ENCODE measurements at regions not wholly inside any gene's neighbourhood (a gene's known extent, or its start where the extent isn't known, plus 50 kb on each side); places are given as distances from the start of the nearest gene placed in this dataset.

DNA sequence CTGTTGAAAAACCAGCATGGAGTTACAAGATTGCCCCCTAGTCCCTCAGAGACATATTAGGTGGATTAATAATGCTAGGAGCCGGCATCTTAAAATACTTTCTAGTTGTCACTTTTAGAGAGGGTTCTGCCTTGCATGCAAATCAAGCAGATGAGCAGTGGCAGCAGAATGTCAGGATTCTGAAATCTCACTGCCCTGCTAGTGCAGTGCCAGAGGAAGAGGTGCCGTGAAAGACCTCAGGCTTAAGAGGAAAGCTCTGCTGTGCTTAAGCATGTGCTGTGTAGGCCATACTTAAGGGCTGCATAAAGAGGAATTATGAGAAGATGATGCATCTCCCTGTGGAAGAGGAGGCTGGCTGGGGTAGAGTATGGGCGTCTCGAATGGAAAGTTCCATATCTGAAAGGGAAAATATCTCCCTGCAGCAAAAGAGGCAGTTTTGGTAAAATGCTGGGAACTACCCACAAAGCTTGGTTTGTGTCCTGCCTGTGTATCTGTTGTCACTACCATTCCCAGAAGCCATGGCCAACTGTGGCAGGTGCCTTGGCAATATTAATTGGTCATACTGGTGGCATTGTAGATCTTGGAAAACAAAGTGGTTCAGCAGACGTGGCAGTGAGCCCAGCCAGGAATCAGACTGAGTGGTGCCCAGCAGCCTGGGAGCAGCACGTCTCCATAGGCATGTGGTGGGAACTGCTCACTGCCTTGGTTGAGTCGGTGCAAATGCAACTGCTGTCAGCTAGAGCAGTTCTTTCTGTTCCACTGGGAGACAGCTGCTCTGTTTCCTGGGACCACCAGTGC, 131.9 kb downstream of the EVA1A start:
- Histone ChIP-seq H3K79me2 (no peaks in the 10 kb centered on the region), H3K36me3 (replicated peaks; ENCODE audit: insufficient read depth, low read depth) (no peaks in the 10 kb centered on the region), H3K9me2 (replicated peaks; ENCODE audit: insufficient read depth) (no peaks in the 10 kb centered on the region), H4K20me1 (ENCODE audit: insufficient read depth, poor library complexity, severe bottlenecking) (no peaks in the 10 kb centered on the region), H3K27ac (no peak overlapping the region), H3K4me2 (no peak overlapping the region), H3K27me3 (no peaks in the 10 kb centered on the region), H3K4me3 (no peak overlapping the region), H3K9me3 (ENCODE audit: low read depth) (no peaks in the 10 kb centered on the region), H3K4me1 (ENCODE audit: insufficient read depth) (no peaks in the 10 kb centered on the region), H2AFZ (no peak overlapping the region)
- TF ChIP-seq, protein P1, sequence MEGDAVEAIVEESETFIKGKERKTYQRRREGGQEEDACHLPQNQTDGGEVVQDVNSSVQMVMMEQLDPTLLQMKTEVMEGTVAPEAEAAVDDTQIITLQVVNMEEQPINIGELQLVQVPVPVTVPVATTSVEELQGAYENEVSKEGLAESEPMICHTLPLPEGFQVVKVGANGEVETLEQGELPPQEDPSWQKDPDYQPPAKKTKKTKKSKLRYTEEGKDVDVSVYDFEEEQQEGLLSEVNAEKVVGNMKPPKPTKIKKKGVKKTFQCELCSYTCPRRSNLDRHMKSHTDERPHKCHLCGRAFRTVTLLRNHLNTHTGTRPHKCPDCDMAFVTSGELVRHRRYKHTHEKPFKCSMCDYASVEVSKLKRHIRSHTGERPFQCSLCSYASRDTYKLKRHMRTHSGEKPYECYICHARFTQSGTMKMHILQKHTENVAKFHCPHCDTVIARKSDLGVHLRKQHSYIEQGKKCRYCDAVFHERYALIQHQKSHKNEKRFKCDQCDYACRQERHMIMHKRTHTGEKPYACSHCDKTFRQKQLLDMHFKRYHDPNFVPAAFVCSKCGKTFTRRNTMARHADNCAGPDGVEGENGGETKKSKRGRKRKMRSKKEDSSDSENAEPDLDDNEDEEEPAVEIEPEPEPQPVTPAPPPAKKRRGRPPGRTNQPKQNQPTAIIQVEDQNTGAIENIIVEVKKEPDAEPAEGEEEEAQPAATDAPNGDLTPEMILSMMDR (IDR thresholded peaks at IDR 0.05; ENCODE audit: poor library complexity): no peak
- TF ChIP-seq EZH2 (IDR thresholded peaks at IDR 0.05; ENCODE audit: borderline replicate concordance) (no peak), EZH2phosphoT487 (IDR thresholded peaks at IDR 0.05; ENCODE audit: low read depth, severe bottlenecking, unreplicated experiment) (no peak)
- 71% methylated on average over 7 of the region's 7 CpGs for WGBS (ENCODE audit: low lambda C conversion rate, missing lambda C conversion rate)
- DNase-seq (ENCODE audit: low spot score): no peak

DNA sequence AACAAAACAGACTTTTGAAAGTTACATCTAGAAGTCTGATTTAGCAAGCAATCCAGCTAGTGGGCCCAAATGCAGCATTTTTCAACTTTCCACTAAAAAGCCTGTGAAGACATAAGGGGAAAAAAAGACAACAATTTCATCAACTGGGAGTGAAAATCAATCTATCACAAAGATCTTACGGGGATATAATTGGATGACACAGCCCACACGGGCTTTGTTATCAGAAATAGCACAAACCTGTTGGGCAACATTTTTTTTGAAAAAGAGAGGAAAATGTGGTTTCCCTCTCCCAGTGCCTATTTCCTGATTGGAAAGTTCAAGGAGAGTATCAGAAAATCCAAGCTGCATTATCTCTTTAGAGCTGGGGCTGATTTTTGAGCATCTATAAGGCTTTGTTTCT, 132.7 kb downstream of the EVA1A start:
- TF ChIP-seq EZH2 (IDR thresholded peaks at IDR 0.05; ENCODE audit: borderline replicate concordance) (no peak), EZH2phosphoT487 (IDR thresholded peaks at IDR 0.05; ENCODE audit: low read depth, severe bottlenecking, unreplicated experiment) (no peak)
- TF ChIP-seq, protein P1 (IDR thresholded peaks at IDR 0.05; ENCODE audit: poor library complexity): no peak
- Histone ChIP-seq H3K4me2 (no peak overlapping the region), H3K4me1 (ENCODE audit: insufficient read depth) (no peaks in the 10 kb centered on the region), H3K27me3 (no peaks in the 10 kb centered on the region), H4K20me1 (ENCODE audit: insufficient read depth, poor library complexity, severe bottlenecking) (no peaks in the 10 kb centered on the region), H3K9me2 (replicated peaks; ENCODE audit: insufficient read depth) (no peaks in the 10 kb centered on the region), H3K79me2 (no peaks in the 10 kb centered on the region), H3K36me3 (replicated peaks; ENCODE audit: insufficient read depth, low read depth) (no peaks in the 10 kb centered on the region), H3K9me3 (ENCODE audit: low read depth) (no peaks in the 10 kb centered on the region), H2AFZ (no peak overlapping the region), H3K4me3 (no peak overlapping the region), H3K27ac (no peak overlapping the region)
- WGBS (ENCODE audit: low lambda C conversion rate, missing lambda C conversion rate): 40% methylated on average over 2 of the region's 2 CpGs
- DNase-seq (ENCODE audit: low spot score): no peak

DNA sequence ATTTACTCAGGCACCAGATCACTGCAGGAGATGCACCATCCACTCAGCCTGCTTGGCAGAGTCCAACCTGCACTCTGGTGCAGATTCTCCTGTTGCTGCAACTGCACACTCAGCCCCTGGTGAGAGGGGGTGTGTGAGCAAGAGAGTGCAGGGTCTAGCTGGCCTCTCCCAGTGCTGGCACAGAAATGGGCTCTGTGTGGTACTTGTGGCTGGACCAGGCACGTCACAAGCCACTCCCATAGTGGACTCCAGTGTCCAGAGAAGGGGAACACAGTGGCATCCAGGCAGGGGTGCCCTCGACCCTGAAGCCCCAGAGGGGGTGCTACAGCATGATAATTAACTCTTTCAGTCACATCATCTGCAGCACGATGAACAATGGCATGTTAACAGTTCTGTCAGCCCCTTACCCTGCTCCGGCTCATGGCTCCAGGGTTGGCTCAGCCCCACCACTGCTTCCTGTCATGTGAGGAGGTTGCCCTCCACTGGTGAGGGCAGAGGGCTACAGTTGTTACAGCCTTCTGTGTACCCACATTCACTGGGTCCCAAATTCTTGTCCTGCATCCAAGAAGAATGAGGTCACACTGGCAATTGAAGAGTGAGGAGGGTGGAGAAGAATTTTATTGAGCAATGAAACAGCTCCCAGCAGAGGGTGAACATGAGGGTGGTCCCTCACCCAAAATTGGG, 135.7 kb downstream of the EVA1A start:
- no peak for DNase-seq (ENCODE audit: low spot score)

More for the DNA sequence above, 135.7 kb downstream of the EVA1A start:
- H3K4me2 ChIP-seq: no peak overlapping the region
- H4K20me1 ChIP-seq (ENCODE audit: insufficient read depth, poor library complexity, severe bottlenecking): no peaks in the 10 kb centered on the region
- no peak overlapping the region for H3K4me3 ChIP-seq
- H3K27me3 ChIP-seq: no peaks in the 10 kb centered on the region
- H3K9me3 ChIP-seq (ENCODE audit: low read depth): no peaks in the 10 kb centered on the region
- no peaks in the 10 kb centered on the region for H3K4me1 ChIP-seq (ENCODE audit: insufficient read depth)
- no peak for TF ChIP-seq EZH2 (IDR thresholded peaks at IDR 0.05; ENCODE audit: borderline replicate concordance)
- TF ChIP-seq, protein P1 (IDR thresholded peaks at IDR 0.05; ENCODE audit: poor library complexity): peak; percentile 8
- H2AFZ ChIP-seq: no peak overlapping the region
- H3K27ac ChIP-seq: no peak overlapping the region
- no peaks in the 10 kb centered on the region for H3K9me2 ChIP-seq (replicated peaks; ENCODE audit: insufficient read depth)
- WGBS (ENCODE audit: low lambda C conversion rate, missing lambda C conversion rate): 55% methylated on average over 4 of the region's 4 CpGs
- no peaks in the 10 kb centered on the region for H3K79me2 ChIP-seq
- no peaks in the 10 kb centered on the region for H3K36me3 ChIP-seq (replicated peaks; ENCODE audit: insufficient read depth, low read depth)
